ENCODE measurements at regions not wholly inside any gene's neighbourhood (a gene's known extent, or its start where the extent isn't known, plus 50 kb on each side); places are given as distances from the start of the nearest gene placed in this dataset.

DNA sequence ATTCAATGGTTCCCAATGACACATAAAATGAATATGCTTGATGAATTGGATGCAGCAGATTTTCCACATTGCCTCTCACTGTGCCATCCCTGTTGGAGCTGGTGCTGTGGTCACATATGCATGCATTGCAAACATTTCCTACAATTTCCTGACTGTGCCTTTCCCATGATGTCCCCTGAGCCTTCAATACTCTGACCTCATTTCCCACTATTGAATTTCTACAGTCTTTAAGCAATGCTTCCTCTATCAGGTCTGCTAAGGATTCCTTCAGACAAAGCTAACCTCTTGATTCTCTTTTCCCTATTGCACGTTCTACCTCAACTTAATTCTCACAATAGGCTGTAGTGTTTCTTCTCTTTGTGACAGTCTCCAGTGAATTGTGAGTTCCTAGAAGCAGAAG, 342.5 kb upstream of the CRIM1 start:
- no peak for TF ChIP-seq RFX5 (IDR thresholded peaks at IDR 0.05; ENCODE audit: borderline replicate concordance, low read depth, low read length)
- no peak for TF ChIP-seq GABPA (IDR thresholded peaks at IDR 0.05; ENCODE audit: borderline replicate concordance, insufficient read depth, low read length)
- no peak for TF ChIP-seq EZH2 (IDR thresholded peaks at IDR 0.05; ENCODE audit: low read depth, low read length, severe bottlenecking)
- TF ChIP-seq EP300 (IDR thresholded peaks at IDR 0.05; ENCODE audit: borderline replicate concordance in 1 of 2, low read depth in 2 of 2, low read length in 2 of 2) = no peak
- TF ChIP-seq, protein P1, sequence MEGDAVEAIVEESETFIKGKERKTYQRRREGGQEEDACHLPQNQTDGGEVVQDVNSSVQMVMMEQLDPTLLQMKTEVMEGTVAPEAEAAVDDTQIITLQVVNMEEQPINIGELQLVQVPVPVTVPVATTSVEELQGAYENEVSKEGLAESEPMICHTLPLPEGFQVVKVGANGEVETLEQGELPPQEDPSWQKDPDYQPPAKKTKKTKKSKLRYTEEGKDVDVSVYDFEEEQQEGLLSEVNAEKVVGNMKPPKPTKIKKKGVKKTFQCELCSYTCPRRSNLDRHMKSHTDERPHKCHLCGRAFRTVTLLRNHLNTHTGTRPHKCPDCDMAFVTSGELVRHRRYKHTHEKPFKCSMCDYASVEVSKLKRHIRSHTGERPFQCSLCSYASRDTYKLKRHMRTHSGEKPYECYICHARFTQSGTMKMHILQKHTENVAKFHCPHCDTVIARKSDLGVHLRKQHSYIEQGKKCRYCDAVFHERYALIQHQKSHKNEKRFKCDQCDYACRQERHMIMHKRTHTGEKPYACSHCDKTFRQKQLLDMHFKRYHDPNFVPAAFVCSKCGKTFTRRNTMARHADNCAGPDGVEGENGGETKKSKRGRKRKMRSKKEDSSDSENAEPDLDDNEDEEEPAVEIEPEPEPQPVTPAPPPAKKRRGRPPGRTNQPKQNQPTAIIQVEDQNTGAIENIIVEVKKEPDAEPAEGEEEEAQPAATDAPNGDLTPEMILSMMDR (IDR thresholded peaks at IDR 0.05; ENCODE audit: control extremely low read depth in 1 of 3, insufficient read depth in 1 of 3, low read depth in 1 of 3, low read length in 3 of 3) = no peak
- no peak for TF ChIP-seq EGR1 (IDR thresholded peaks at IDR 0.05; ENCODE audit: borderline replicate concordance, low read depth, low read length)
- TF ChIP-seq, protein P2, sequence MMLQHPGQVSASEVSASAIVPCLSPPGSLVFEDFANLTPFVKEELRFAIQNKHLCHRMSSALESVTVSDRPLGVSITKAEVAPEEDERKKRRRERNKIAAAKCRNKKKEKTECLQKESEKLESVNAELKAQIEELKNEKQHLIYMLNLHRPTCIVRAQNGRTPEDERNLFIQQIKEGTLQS (IDR thresholded peaks at IDR 0.05; ENCODE audit: insufficient read depth, low read depth, low read length) = no peak
- no peak for TF ChIP-seq HDAC6 (IDR thresholded peaks at IDR 0.05; ENCODE audit: low read depth, low read length)

All from H1 (cell line).